RWPE2 (cell line): ENCODE measurements at regions not wholly inside any gene's neighbourhood (a gene's known extent, or its start where the extent isn't known, plus 50 kb on each side); places are given as distances from the start of the nearest gene placed in this dataset.

Experiments used
- ATAC-seq: fragments of 200-7000 bp; cut with Tn5 transposase; 3 replicates; pipeline ENCODE4 v1.9.1; 2021; ENCODE audit warnings: low read depth
- DNase-seq: peaks from one replicate; pipeline ENCODE4 v3.0.0-alpha.2; 2020; ENCODE audit warnings: low spot score
- H3K27ac ChIP-seq: fragments of 450-650 bp; 2 replicates; pipeline ENCODE4 v1.5.1; 2017; ENCODE audit warnings: mild to moderate bottlenecking; ENCODE audit not compliant: poor library complexity, severe bottlenecking
- H3K27me3 ChIP-seq: fragments of 250-450 bp; sonication (Bioruptor Pico); 2 replicates; pipeline ENCODE4 v1.5.1; 2021; ENCODE audit warnings: mild to moderate bottlenecking, moderate library complexity; ENCODE audit not compliant: insufficient read depth, poor library complexity, severe bottlenecking
- H3K36me3 ChIP-seq: fragments of 250-450 bp; sonication (Bioruptor Pico); 2 replicates; pipeline ENCODE4 v1.5.1; 2020; ENCODE audit warnings: low read depth, mild to moderate bottlenecking, moderate library complexity
- H3K4me1 ChIP-seq: fragments of 250-450 bp; sonication (Bioruptor Pico); 2 replicates; pipeline ENCODE4 v1.5.1; 2021; ENCODE audit warnings: mild to moderate bottlenecking, moderate library complexity; ENCODE audit not compliant: insufficient read depth, poor library complexity, severe bottlenecking
- H3K4me3 ChIP-seq: fragments of 250-450 bp; sonication (Bioruptor Pico); 2 replicates; pipeline ENCODE4 v1.5.1; 2021; ENCODE audit warnings: mild to moderate bottlenecking, moderate library complexity; ENCODE audit not compliant: severe bottlenecking
- H3K9me3 ChIP-seq: fragments of 250-450 bp; sonication (Bioruptor Pico); 2 replicates; pipeline ENCODE4 v1.5.1; 2021; ENCODE audit warnings: mild to moderate bottlenecking, moderate library complexity; ENCODE audit not compliant: severe bottlenecking
- CTCF ChIP-seq: fragments of 450-650 bp; IDR thresholded peaks from one replicate; pipeline ENCODE4 v1.5.1; 2017; ENCODE audit warnings: mild to moderate bottlenecking, moderate library complexity; ENCODE audit not compliant: poor library complexity, severe bottlenecking

DNA sequence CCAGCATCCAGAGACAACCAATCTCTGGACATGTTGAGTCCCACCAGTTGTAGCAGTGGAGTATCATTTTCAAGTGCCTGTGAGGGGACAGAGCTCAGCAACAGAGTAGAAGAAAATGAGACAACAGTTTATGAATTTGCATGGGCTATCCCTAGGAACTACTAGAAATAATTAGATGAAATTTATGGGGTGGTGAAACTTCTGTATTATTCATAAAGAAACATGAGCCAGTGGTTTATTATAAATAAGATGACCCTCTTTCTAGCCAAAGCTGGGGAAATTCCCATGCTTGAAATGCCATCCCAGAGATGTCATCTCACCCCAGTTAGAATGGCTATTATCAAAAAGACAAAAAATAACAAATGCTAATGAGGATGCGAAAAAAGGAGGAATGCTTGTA is 55.1 kb upstream of the ITGB8 start:
- H3K9me3 ChIP-seq = no peaks in the 10 kb centered on the region
- H3K4me3 ChIP-seq = no peak overlapping the region
- DNase-seq (no peak), ATAC-seq (no peak)
- no peaks in the 10 kb centered on the region for H3K4me1 ChIP-seq
- TF ChIP-seq CTCF = no peak
- H3K27me3 ChIP-seq = no peaks in the 10 kb centered on the region
- H3K36me3 ChIP-seq = no peaks in the 10 kb centered on the region
- H3K27ac ChIP-seq = no peak overlapping the region

GRCh38 chr7:20276705-20277472 is 53.8 kb upstream of the ITGB8 start:
- H3K27me3 ChIP-seq = no peaks in the 10 kb centered on the region
- TF ChIP-seq CTCF = no peak
- ATAC-seq = no peak
- H3K36me3 ChIP-seq = no peaks in the 10 kb centered on the region
- H3K4me3 ChIP-seq = no peak overlapping the region
- no peak overlapping the region for H3K27ac ChIP-seq
- no peaks in the 10 kb centered on the region for H3K4me1 ChIP-seq
- DNase-seq = no peak
- no peaks in the 10 kb centered on the region for H3K9me3 ChIP-seq

DNA sequence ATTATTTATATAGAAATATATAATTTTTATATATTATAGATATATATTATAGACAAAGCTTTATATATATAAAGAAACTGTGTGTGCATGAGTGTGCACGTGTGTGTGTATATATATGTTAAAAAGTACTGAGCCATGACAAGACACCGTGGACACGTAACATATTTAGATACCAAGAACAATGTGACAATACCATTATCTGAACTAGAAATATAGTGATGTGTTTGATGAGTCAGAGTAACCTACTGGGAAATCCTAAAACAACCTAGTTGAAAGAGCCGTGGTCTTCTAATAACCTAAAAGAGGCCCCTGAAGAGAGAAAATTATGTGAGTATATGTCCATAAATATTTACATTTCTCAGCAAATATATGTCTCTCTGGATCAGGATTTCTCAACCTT is 50.7 kb upstream of the ITGB8 start:
- Histone ChIP-seq H3K27me3 (no peaks in the 10 kb centered on the region), H3K4me3 (no peak overlapping the region), H3K36me3 (no peaks in the 10 kb centered on the region), H3K27ac (no peak overlapping the region), H3K4me1 (no peaks in the 10 kb centered on the region), H3K9me3 (no peaks in the 10 kb centered on the region)
- ATAC-seq (no peak), DNase-seq (no peak)
- TF ChIP-seq CTCF = no peak

DNA sequence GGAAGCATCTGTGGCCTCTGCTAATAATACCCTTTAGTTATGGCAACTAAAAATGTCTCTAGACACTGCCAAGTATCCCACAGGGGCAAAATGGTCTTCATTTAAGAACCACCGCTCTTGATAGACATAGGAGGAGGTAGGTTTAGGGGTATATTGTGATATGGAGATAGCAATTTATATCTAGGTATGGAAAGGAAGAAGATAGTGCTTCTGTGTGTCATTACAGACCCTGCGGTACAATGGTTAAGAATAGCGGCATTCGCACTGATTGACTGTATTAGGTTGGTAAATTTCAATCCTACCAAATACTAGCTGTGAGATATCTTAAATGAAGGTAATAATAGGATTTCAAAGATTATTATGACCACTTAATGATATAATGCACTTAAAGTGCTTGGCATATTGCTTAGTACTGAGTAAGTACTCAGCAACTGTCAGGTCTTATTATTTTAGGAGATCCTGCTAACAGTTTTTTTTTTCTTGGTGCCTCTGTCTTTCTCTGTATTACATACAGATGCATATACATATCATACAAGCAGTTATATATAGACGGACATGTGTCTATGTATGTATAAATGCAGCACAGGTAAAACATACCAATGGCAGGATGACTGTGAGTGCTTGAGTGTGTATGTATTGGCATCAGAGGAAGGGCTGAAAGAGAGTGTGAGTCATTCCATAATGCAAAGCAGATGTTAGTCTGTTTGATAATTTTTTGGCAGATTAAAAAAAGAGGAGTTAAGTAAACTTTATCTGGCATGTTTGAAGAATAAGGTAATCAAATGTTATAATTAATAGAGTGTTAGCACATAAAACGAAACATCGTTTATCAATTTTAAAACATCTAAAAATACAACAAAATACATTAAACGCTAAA is 50.0 kb upstream of the ITGB8 start:
- ATAC-seq (peak; percentile 75), DNase-seq (no peak)
- no peaks in the 10 kb centered on the region for H3K4me1 ChIP-seq
- no peak overlapping the region for H3K27ac ChIP-seq
- no peak overlapping the region for H3K4me3 ChIP-seq
- no peaks in the 10 kb centered on the region for H3K9me3 ChIP-seq
- H3K36me3 ChIP-seq = no peaks in the 10 kb centered on the region
- H3K27me3 ChIP-seq = no peaks in the 10 kb centered on the region
- no peak for TF ChIP-seq CTCF
